ENCODE measurements at regions not wholly inside any gene's neighbourhood (a gene's known extent, or its start where the extent isn't known, plus 50 kb on each side); places are given as distances from the start of the nearest gene placed in this dataset.

- H3K79me1 ChIP-seq (ENCODE audit: insufficient read depth, low read depth, low read length, poor library complexity, severe bottlenecking), result no peaks in the 10 kb centered on the region
These were observed 681.0 kb downstream of the UQCRFS1 start for GRCh38 chr19:28531979-28532378.

More at GRCh38 chr19:28531979-28532378, 681.0 kb downstream of the UQCRFS1 start:
- Histone ChIP-seq H4K8ac (replicated peaks; ENCODE audit: insufficient read length, low read depth, low read length) (no peak overlapping the region), H4K5ac (ENCODE audit: insufficient read length, low read depth, low read length) (no peak overlapping the region), H3K4me1 (ENCODE audit: insufficient read depth, low read length) (no peaks in the 10 kb centered on the region), H2AFZ (ENCODE audit: low read length) (no peak overlapping the region), H3K4me2 (ENCODE audit: insufficient read depth, insufficient read length, low read length) (no peak overlapping the region), H2BK15ac (ENCODE audit: low read depth, low read length) (no peak overlapping the region), H3K79me2 (ENCODE audit: insufficient read depth, low read length) (no peaks in the 10 kb centered on the region), H3K56ac (ENCODE audit: insufficient read length, low read depth, low read length) (no peak overlapping the region), H2BK120ac (ENCODE audit: low read depth, low read length, poor library complexity, severe bottlenecking) (no peak overlapping the region), H3K23me2 (ENCODE audit: insufficient read length, low read depth, low read length, poor library complexity, severe bottlenecking) (no peaks in the 10 kb centered on the region), H3K14ac (ENCODE audit: insufficient read depth, low read length) (no peak overlapping the region), H3K23ac (ENCODE audit: insufficient read length, low read depth, low read length) (no peak overlapping the region), H4K91ac (ENCODE audit: insufficient read length, low read depth, low read length) (no peak overlapping the region), H3K18ac (ENCODE audit: insufficient read length, low read depth, low read length) (no peak overlapping the region), H3K9ac (ENCODE audit: extremely low read depth, insufficient read length, low read length) (no peak overlapping the region), H3K4ac (ENCODE audit: low read depth, low read length) (no peak overlapping the region), H2BK5ac (ENCODE audit: insufficient read length, low read length) (no peak overlapping the region), H3T11ph (ENCODE audit: low read length) (no peak overlapping the region), H2BK20ac (ENCODE audit: low read depth, low read length, poor library complexity, severe bottlenecking) (no peak overlapping the region), H3K9me3 (ENCODE audit: control insufficient read depth, low read depth, low read length) (no peaks in the 10 kb centered on the region), H4K20me1 (ENCODE audit: control insufficient read depth, insufficient read depth, insufficient read length) (no peaks in the 10 kb centered on the region), H3K27ac (ENCODE audit: insufficient read length, low read depth, low read length) (no peak overlapping the region), H2AK5ac (ENCODE audit: insufficient read length, low read length) (no peak overlapping the region), H3K27me3 (ENCODE audit: insufficient read depth, low read length) (no peaks in the 10 kb centered on the region), H2BK12ac (ENCODE audit: insufficient read length, low read depth, low read length) (no peak overlapping the region)
- Mint-ChIP-seq H3K36me3 (ENCODE audit: insufficient read depth in 1 of 3, low read depth in 3 of 3) (peaks cover 0 to 4% (median 0%) of the 10 kb centered on the region in 3 experiments; a peak in 2 of 7 replicates), H3K9me3 (peaks cover 3 to 7% of the 10 kb centered on the region in 2 experiments; a peak in 1 of 5 replicates), H3K4me1 (peaks cover 0 to 11% of the 10 kb centered on the region in 2 experiments; a peak in 2 of 4 replicates), H3K27ac (no peak overlapping the region), H3K27me3 (ENCODE audit: low read depth) (no peaks in the 10 kb centered on the region), H3K4me3 (no peak overlapping the region)
- no CpG with 5 or more reads among the region's 1 CpG for WGBS (ENCODE audit: extremely low coverage, insufficient read length, low lambda C conversion rate)
- no peak for TF ChIP-seq CTCF (conservative IDR thresholded peaks at IDR 0.05)
- no peak for DNase-seq
